Thymus (tissue), 11 donors: ENCODE measurements at regions not wholly inside any gene's neighbourhood (a gene's known extent, or its start where the extent isn't known, plus 50 kb on each side); places are given as distances from the start of the nearest gene placed in this dataset.

Experiments used
- DNase-seq, 9 donors: peaks; one replicate each; pipeline ENCODE4 v3.0.0-alpha.2; 2013; ENCODE audit warnings: low spot score in 9 of 9, low read depth in 6 of 9, missing footprints in 1 of 9
- H3K27ac ChIP-seq, 2 donors: one replicate each; pipeline ENCODE4 v1.5.1; 2013; ENCODE audit warnings: control low read depth in 1 of 2, low read depth in 1 of 2, low read length in 1 of 2, mild to moderate bottlenecking in 1 of 2, moderate library complexity in 1 of 2
- H3K27me3 ChIP-seq, 2 donors: one replicate each; pipeline ENCODE4 v1.5.1; 2013; ENCODE audit warnings: low read length in 1 of 2; ENCODE audit not compliant: control insufficient read depth in 2 of 2, insufficient read depth in 1 of 2
- H3K36me3 ChIP-seq, 2 donors: one replicate each; pipeline ENCODE4 v1.5.1; 2013; ENCODE audit warnings: low read length in 1 of 2, mild to moderate bottlenecking in 1 of 2, moderate library complexity in 1 of 2; ENCODE audit not compliant: control insufficient read depth in 2 of 2, insufficient read depth in 2 of 2
- H3K4me1 ChIP-seq, 2 donors: one replicate each; pipeline ENCODE4 v1.5.1; 2013; ENCODE audit warnings: low read length in 2 of 2; ENCODE audit not compliant: control insufficient read depth in 2 of 2, insufficient read depth in 2 of 2
- H3K4me3 ChIP-seq, 2 donors: one replicate each; pipeline ENCODE4 v1.5.1; 2013; ENCODE audit warnings: low read length in 2 of 2, control low read depth in 1 of 2, mild to moderate bottlenecking in 1 of 2
- H3K9me3 ChIP-seq, 2 donors: one replicate each; pipeline ENCODE4 v1.5.1; 2013; ENCODE audit warnings: low read length in 1 of 2, mild to moderate bottlenecking in 1 of 2; ENCODE audit not compliant: control insufficient read depth in 2 of 2, insufficient read depth in 1 of 2
- WGBS: extraction: QIAGEN DNeasy Blood & Tissue Kit; methylation state at CpG from one replicate; pipeline ENCODE4 v1.1.7; 2013; 5-methylcytosine and 5-hydroxymethylcytosine counted together
- donor health status: healthy.

GRCh38 chr2:136468799-136469369, 296.5 kb upstream of the THSD7B start:
- no peaks in the 10 kb centered on the region for H3K36me3 ChIP-seq
- no peak for DNase-seq
- H3K4me1 ChIP-seq = no peaks in the 10 kb centered on the region
- 77% methylated on average over 7 of the region's 7 CpGs for WGBS
- H3K4me3 ChIP-seq = no peak overlapping the region
- H3K27ac ChIP-seq = no peak overlapping the region
- H3K9me3 ChIP-seq = no peaks in the 10 kb centered on the region
- no peaks in the 10 kb centered on the region for H3K27me3 ChIP-seq

GRCh38 chr2:136452528-136452927, 312.8 kb upstream of the THSD7B start:
- DNase-seq = no peak
- WGBS = 100% methylated on average over 1 of the region's 1 CpG

GRCh38 chr2:136448986-136449780, 316.2 kb upstream of the THSD7B start:
- Histone ChIP-seq H3K4me1 (no peaks in the 10 kb centered on the region), H3K27ac (no peak overlapping the region), H3K27me3 (no peaks in the 10 kb centered on the region), H3K9me3 (no peaks in the 10 kb centered on the region), H3K36me3 (no peaks in the 10 kb centered on the region), H3K4me3 (no peak overlapping the region)
- 84% methylated on average over 7 of the region's 7 CpGs for WGBS
- no peak for DNase-seq

More at GRCh38 chr2:136452528-136452927, 312.8 kb upstream of the THSD7B start:
- Histone ChIP-seq H3K27me3 (peaks cover 0 to 5% of the 10 kb centered on the region in 2 donors), H3K27ac (no peak overlapping the region), H3K4me1 (no peaks in the 10 kb centered on the region), H3K4me3 (no peak overlapping the region), H3K9me3 (no peaks in the 10 kb centered on the region), H3K36me3 (no peaks in the 10 kb centered on the region)

GRCh38 chr2:136448432-136448831, 316.9 kb upstream of the THSD7B start:
- Histone ChIP-seq H3K27ac (no peak overlapping the region), H3K36me3 (no peaks in the 10 kb centered on the region), H3K4me1 (no peaks in the 10 kb centered on the region), H3K4me3 (no peak overlapping the region), H3K27me3 (no peaks in the 10 kb centered on the region), H3K9me3 (no peaks in the 10 kb centered on the region)
- no peak for DNase-seq
- WGBS = 83% methylated on average over 1 of the region's 1 CpG

GRCh38 chr2:136444323-136444722, 321.0 kb upstream of the THSD7B start:
- no peak for DNase-seq
- Histone ChIP-seq H3K4me3 (no peak overlapping the region), H3K27me3 (peaks cover 0 to 3% of the 10 kb centered on the region in 2 donors), H3K27ac (no peak overlapping the region), H3K4me1 (no peaks in the 10 kb centered on the region), H3K9me3 (no peaks in the 10 kb centered on the region), H3K36me3 (no peaks in the 10 kb centered on the region)
- 91% methylated on average over 7 of the region's 7 CpGs for WGBS

GRCh38 chr2:136443661-136444060, 321.7 kb upstream of the THSD7B start:
- Histone ChIP-seq H3K27ac (no peak overlapping the region), H3K9me3 (no peaks in the 10 kb centered on the region), H3K27me3 (peaks cover 0 to 3% of the 10 kb centered on the region in 2 donors), H3K36me3 (no peaks in the 10 kb centered on the region), H3K4me1 (no peaks in the 10 kb centered on the region), H3K4me3 (no peak overlapping the region)
- WGBS = 15% methylated on average over 2 of the region's 2 CpGs
- DNase-seq = no peak

- H3K4me1 ChIP-seq = no peaks in the 10 kb centered on the region
- no peak overlapping the region for H3K4me3 ChIP-seq
- DNase-seq = no peak
- H3K27ac ChIP-seq = no peak overlapping the region
- H3K27me3 ChIP-seq = peaks cover 0 to 3% of the 10 kb centered on the region in 2 donors
- 96% methylated on average over 9 of the region's 9 CpGs for WGBS
- H3K9me3 ChIP-seq = no peaks in the 10 kb centered on the region
- H3K36me3 ChIP-seq = no peaks in the 10 kb centered on the region
Measured at GRCh38 chr2:136441979-136442714, 323.2 kb upstream of the THSD7B start.

- Histone ChIP-seq H3K36me3 (no peaks in the 10 kb centered on the region), H3K9me3 (no peaks in the 10 kb centered on the region), H3K27ac (no peak overlapping the region), H3K4me3 (no peak overlapping the region), H3K4me1 (no peaks in the 10 kb centered on the region), H3K27me3 (peaks cover 0 to 3% of the 10 kb centered on the region in 2 donors)
- DNase-seq = no peak
- 74% methylated on average over 5 of the region's 5 CpGs for WGBS
Measured at GRCh38 chr2:136439064-136439676, 321.2 kb upstream of the CXCR4 start.

- H3K36me3 ChIP-seq = no peaks in the 10 kb centered on the region
- no peaks in the 10 kb centered on the region for H3K9me3 ChIP-seq
- H3K27me3 ChIP-seq = peaks cover 0 to 3% of the 10 kb centered on the region in 2 donors
- H3K4me1 ChIP-seq = no peaks in the 10 kb centered on the region
- WGBS = 98% methylated on average over 5 of the region's 5 CpGs
- no peak for DNase-seq
- H3K4me3 ChIP-seq = no peak overlapping the region
- no peak overlapping the region for H3K27ac ChIP-seq
Measured at GRCh38 chr2:136437461-136437860, 319.5 kb upstream of the CXCR4 start.
